Right renal cortex interstitium (tissue), 3 donors: ENCODE measurements at regions not wholly inside any gene's neighbourhood (a gene's known extent, or its start where the extent isn't known, plus 50 kb on each side); places are given as distances from the start of the nearest gene placed in this dataset.

ENCODE experiments used
- DNase-seq, 3 donors: peaks; one replicate each; pipeline ENCODE4 v3.0.0-alpha.2; 2013; ENCODE audit warnings: low read depth in 3 of 3, low spot score in 2 of 3

- no peak for DNase-seq
These were observed 69.2 kb downstream of the INHBA start for GRCh38 chr7:41633690-41634089.

GRCh38 chr7:41630741-41631140 is 72.1 kb downstream of the INHBA start:
- no peak for DNase-seq

- no peak for DNase-seq
These were observed 73.2 kb downstream of the INHBA start for GRCh38 chr7:41629711-41630111.

DNA sequence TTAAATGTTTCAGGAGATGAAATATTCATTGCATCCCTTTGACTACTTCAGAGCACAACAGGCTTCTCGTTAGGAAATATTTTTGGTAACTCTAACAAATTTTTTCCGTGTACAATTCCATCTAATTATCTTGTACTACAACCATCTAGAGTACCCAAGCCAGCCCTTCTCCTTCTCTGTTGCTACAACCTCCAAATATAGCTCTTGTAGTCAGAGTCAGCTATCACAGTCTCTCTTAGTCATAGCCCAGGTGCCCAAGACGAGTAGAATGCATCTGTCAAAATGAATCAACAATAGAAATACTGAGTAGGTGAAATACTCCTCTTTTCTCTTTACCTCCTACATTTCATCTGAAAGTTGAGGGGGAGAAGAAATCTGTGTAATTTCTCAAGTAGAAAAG is 74.0 kb downstream of the INHBA start:
- DNase-seq = no peak

DNA sequence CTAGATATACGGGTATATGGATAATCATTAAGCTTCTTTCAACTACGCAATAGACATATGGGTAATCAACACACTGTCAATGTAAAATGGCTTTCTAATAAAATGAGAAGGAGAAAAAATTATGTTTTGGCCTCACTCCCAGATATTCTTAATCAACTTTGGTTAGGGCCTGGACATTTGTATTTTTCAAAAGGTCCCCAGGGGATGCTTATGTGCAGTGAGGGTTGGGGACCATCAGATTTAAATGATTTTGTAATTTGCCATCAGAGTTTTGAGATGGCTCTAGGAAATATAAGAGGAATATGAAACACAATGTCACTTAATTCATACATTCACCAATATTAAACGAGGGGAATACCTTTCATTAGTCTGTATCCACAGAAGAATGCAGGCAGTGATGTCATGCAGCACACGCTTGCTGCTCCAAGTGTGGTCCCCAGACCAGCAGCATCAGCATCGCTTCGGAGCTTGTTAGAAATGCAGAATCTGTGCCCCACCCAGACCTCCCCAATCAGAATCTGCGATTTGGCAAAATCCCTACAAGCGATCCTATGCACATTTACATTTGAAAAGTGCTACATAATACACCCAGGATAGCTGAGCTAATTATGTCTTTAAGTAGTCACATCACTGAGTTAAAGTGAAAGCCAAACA is 75.1 kb downstream of the INHBA start:
- no peak for DNase-seq

DNA sequence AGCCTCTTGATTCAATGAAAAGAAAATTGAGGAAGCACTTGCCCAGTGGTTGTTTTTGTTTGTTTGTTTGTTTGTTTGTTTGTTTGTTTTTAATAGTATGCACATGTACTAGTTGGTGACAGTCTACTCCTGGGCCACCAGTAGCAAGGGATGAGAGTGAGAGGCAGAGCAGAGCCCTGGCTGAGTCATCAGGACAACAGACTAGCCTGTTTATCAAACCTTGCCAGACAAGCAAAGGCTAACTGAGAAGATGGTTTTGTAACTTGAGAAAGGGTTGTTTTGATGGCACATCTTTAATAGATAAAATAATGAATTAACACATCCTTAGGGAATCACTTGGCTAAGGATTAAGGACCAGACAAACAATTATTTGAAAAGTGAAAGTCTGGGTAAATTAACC is 78.1 kb downstream of the INHBA start:
- no peak for DNase-seq

DNA sequence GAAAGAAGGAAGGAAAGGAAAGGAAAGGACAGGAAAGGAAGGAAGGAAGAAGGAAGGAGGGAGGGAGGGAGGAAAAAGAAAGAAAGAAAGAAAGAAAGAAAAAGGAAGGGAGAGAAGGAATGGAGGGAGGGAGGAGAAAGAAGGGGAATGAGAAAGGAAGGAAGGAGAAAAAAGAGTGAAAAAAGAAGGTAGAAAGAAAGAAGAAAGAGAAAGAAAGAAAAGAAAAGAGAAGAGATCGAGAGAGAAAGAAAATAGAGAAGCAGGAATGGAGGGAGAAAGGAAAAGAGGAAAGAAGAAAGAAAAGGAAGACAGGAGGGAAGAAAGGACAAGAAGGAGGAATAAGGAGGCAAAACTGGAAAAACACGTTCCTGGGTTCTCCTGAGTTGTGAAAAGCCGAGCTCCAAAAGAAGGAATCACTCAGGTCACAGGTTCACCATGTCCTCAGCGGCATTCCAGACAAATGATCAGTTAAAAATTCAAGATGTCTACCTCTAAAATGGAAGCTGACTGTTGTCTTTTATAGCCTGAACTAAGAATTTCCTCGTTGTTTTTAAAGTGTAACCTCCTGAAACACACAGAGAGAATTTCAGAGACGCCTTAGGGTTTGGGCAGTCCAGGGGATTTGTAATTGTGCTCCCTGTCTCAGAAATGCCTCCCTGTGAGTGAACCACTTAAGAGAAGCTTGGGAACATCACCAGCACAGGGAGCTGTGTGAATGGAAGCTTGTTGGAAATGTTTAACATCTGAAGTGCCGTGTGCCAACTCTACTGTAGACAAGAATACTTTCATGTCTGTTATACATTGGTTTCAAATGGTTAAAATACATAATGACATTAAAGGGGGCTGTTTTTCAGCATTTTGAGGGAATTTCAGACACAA is 80.7 kb downstream of the INHBA start:
- no peak for DNase-seq

- DNase-seq = no peak
These were observed 84.9 kb downstream of the INHBA start for GRCh38 chr7:41617987-41618386.

- no peak for DNase-seq
These were observed 90.1 kb downstream of the INHBA start for GRCh38 chr7:41612798-41613197.

DNA sequence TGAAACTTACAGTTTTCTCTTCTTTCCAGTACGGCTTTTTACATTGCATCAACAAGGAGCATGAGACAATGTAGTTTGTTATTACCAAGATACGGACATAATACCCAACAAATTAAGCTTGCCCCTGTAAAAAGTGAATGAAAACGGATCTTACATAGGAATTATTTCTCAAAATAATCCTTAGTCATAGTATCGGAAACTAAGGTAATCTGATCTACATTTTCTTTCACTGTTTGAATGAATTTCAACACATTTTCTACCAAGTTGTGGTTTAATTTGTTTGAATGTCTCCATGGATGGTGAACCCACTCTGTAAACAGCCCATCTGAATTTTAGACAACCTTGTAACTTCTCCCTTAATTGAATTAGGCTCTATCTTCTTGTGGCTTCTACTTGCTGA is 90.5 kb downstream of the INHBA start:
- DNase-seq = no peak

- DNase-seq = no peak
These were observed 94.4 kb downstream of the INHBA start for GRCh38 chr7:41608447-41608846.

DNA sequence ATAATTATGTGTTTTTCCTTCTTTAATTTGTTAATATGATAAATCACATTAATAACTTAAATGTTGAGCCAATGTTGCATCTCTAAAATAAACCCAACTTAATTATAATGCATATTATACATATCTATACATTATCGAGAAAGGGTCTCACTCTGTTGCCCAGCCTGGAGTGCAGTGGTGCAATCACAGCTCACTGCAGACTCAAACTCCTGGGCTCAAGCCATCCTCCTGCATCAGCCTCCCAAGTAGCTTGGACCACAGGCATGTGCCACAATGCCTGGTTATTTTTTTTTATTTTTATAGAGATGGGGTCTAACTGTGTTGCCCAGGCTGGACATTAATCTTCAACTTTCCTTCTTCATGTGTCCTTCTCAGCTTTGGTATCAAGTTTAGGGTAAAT is 98.9 kb downstream of the INHBA start:
- no peak for DNase-seq

DNA sequence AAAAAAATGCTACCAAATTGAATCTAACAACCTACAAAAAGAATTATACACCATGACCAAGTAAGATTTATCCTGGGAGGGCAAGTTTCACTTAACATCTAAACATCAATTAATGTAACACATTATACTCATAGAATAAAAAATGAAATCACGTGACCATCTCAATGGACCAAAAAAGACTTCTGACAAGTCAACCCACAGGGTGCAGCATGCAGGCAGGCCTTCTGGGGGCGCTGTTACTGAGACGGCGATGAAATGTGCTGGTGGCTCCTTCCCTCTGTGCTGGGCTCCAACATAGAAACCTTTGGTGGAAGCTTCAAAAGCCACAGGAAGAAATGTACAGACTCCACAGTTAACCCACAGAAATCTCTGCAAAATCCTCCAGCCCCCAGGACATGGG is 103.1 kb downstream of the INHBA start:
- DNase-seq = no peak

DNA sequence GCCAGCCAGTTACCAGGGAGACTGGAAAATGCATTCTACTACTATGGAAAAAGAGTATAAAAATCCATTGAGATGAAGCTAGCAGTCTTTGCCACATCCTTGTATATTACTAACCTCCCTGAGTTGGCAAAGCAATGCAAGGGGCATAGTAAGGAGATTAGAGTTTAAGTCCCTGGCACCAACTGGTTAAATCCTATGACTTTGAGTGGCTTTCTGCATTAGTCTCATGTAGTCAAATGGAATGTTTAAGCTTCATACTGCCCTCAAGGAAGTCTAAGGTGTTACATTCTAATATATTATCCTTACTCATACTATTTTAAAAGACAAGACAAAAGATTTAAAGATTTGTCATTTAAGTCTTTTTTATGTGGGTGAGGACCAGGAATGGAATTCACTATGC is 110.1 kb downstream of the INHBA start:
- no peak for DNase-seq

DNA sequence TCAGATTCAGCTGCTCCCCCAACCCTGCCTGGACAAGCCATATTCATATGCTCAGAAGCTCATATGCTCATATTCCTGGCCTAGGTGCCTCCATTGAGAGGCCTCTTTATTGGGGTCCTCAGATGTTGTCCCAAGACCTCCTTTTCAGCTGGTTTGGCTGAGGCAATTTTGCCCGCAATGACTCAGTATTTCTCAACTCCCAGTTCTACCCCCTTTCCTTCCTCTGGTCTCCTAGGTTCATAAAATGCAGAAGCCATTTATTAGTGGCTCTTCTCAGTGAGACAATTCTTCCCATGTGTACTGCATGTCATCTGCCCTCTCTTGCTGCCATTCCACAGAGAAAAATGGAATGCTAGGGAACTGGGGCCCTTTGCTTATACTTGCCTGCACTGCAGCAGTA is 110.7 kb downstream of the INHBA start:
- DNase-seq = no peak

- no peak for DNase-seq
These were observed 111.9 kb downstream of the INHBA start for GRCh38 chr7:41590986-41591385.

DNA sequence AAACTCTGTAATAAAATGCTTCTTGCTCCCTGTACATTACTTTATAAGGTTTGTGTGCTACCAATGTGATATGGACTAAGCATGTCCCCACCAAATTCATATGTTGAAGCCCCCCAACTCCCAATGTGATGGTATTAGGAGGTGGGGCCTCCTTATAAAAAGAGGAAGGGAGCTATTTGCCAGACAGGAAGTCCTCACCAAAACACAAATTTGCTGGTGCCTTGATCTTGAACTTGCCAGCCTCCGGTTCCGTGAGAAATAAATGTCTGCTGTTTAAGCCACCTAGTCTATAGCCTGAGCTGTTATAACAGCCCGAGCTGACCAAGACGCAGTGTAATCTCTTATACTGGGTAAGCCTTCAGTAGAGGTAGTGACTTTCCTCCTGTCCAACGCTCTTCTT is 114.5 kb downstream of the INHBA start:
- DNase-seq = no peak

- DNase-seq = no peak
These were observed 115.8 kb downstream of the INHBA start for GRCh38 chr7:41586931-41587640.

- DNase-seq = no peak
These were observed 118.1 kb downstream of the INHBA start for GRCh38 chr7:41584746-41585145.

GRCh38 chr7:41582116-41582515 is 120.8 kb downstream of the INHBA start:
- no peak for DNase-seq

DNA sequence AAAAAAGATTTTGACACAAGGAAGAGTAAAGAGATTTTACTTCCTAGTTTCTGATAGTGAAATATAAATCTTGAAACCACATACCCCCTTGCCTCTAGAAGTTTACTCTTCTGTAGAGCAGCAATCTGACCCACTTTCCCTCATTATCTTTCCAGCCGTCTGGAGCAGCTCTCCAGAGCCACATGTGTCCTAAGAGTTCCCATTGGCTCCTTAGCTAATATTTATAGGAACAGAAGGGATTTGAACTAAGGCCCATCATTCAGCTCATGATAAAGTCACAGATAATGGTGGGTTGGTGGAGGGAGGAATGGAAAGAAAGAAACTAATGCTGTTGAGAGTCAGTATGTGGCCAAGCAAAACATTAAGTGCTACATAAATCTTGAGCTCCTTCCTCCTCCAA is 121.8 kb downstream of the INHBA start:
- no peak for DNase-seq
